Astrocyte (in vitro differentiated cells and primary cell): ENCODE measurements at regions not wholly inside any gene's neighbourhood (a gene's known extent, or its start where the extent isn't known, plus 50 kb on each side); places are given as distances from the start of the nearest gene placed in this dataset.

Experiments
- DNase-seq: peaks from one replicate; pipeline ENCODE4 v3.0.0-alpha.2; 2010; ENCODE audit warnings: low read depth
- FAIRE-seq: peaks from 2 replicates; lab custom pipeline; 2011; peaks lifted over from hg19 to GRCh38; lab: Jason Lieb, UNC
- H2AFZ ChIP-seq: 2 replicates; pipeline ENCODE4 v1.6.0; 2012; ENCODE audit warnings: low read depth, low read length, inconsistent platforms
- H3K27ac ChIP-seq: 2 replicates; pipeline ENCODE4 v1.5.1; 2011; ENCODE audit warnings: low read depth, low read length, inconsistent platforms
- H3K27me3 ChIP-seq: 2 replicates; pipeline ENCODE4 v1.6.0; 2011; ENCODE audit warnings: low read length, inconsistent platforms; ENCODE audit not compliant: insufficient read depth
- H3K36me3 ChIP-seq: 2 replicates; pipeline ENCODE4 v1.5.1; 2011; ENCODE audit warnings: low read length, inconsistent platforms; ENCODE audit not compliant: insufficient read depth
- H3K4me1 ChIP-seq: 2 replicates; pipeline ENCODE4 v1.5.1; 2011; ENCODE audit warnings: low read length, inconsistent platforms; ENCODE audit not compliant: insufficient read depth
- H3K4me2 ChIP-seq: 2 replicates; pipeline ENCODE4 v1.6.0; 2012; ENCODE audit warnings: low read length, inconsistent platforms
- H3K4me3 ChIP-seq: 2 replicates; pipeline ENCODE4 v1.5.1; 2011; ENCODE audit warnings: low read depth, mild to moderate bottlenecking, low read length, inconsistent platforms; ENCODE audit not compliant: insufficient read depth
- H3K79me2 ChIP-seq: 2 replicates; pipeline ENCODE4 v1.6.0; 2012; ENCODE audit warnings: mild to moderate bottlenecking, low read length, inconsistent platforms; ENCODE audit not compliant: insufficient read depth
- H3K9ac ChIP-seq: 2 replicates; pipeline ENCODE4 v1.6.0; 2012; ENCODE audit warnings: mild to moderate bottlenecking, low read length, inconsistent platforms
- H3K9me3 ChIP-seq: 2 replicates; pipeline ENCODE4 v1.5.1; 2012; ENCODE audit warnings: low read depth, mild to moderate bottlenecking, low read length, inconsistent platforms; ENCODE audit not compliant: insufficient read depth
- H4K20me1 ChIP-seq: 2 replicates; pipeline ENCODE4 v1.6.0; 2012; ENCODE audit warnings: low read length, inconsistent platforms; ENCODE audit not compliant: insufficient read depth
- H3K27ac Mint-ChIP-seq: one replicate; pipeline ENCODE4 v1.8.0; 2021; ENCODE audit warnings: mild to moderate bottlenecking, mixed read lengths; ENCODE audit not compliant: unreplicated experiment
- H3K27me3 Mint-ChIP-seq: one replicate; pipeline ENCODE4 v1.8.0; 2021; ENCODE audit warnings: low read depth, mixed read lengths; ENCODE audit not compliant: unreplicated experiment
- H3K36me3 Mint-ChIP-seq: one replicate; pipeline ENCODE4 v1.8.0; 2021; ENCODE audit warnings: low read depth, mixed read lengths; ENCODE audit not compliant: unreplicated experiment
- H3K4me1 Mint-ChIP-seq: one replicate; pipeline ENCODE4 v1.8.0; 2021; ENCODE audit warnings: low read depth, mixed read lengths; ENCODE audit not compliant: unreplicated experiment
- H3K4me3 Mint-ChIP-seq: one replicate; pipeline ENCODE4 v1.8.0; 2021; ENCODE audit warnings: mild to moderate bottlenecking, moderate library complexity, mixed read lengths; ENCODE audit not compliant: unreplicated experiment
- H3K9me3 Mint-ChIP-seq: one replicate; pipeline ENCODE4 v1.8.0; 2021; ENCODE audit warnings: mild to moderate bottlenecking, mixed read lengths; ENCODE audit not compliant: unreplicated experiment
- CTCF ChIP-seq: IDR thresholded peaks from 2 replicates; pipeline ENCODE4 v1.5.1; 2011; ENCODE audit warnings: low read depth, mild to moderate bottlenecking, inconsistent platforms, low read length, moderate library complexity; ENCODE audit not compliant: insufficient read depth
- EZH2 ChIP-seq: IDR thresholded peaks from 2 replicates; pipeline ENCODE4 v1.6.1; 2012; ENCODE audit warnings: mild to moderate bottlenecking, low read length, inconsistent platforms; ENCODE audit not compliant: insufficient read depth

GRCh38 chr12:88909510-88909909, 329.2 kb upstream of the KITLG start:
- peaks cover 8% of the 10 kb centered on the region for H3K9me3 Mint-ChIP-seq
- no peak overlapping the region for H3K4me3 Mint-ChIP-seq
- no peak for FAIRE-seq
- H2AFZ ChIP-seq, result no peak overlapping the region
- H3K4me2 ChIP-seq, result no peak overlapping the region
- no peaks in the 10 kb centered on the region for H3K27me3 Mint-ChIP-seq
- no peaks in the 10 kb centered on the region for H4K20me1 ChIP-seq
- H3K9ac ChIP-seq, result no peak overlapping the region
- DNase-seq, result no peak
- no peaks in the 10 kb centered on the region for H3K4me1 ChIP-seq
- no peaks in the 10 kb centered on the region for H3K9me3 ChIP-seq
- no peaks in the 10 kb centered on the region for H3K4me1 Mint-ChIP-seq
- no peaks in the 10 kb centered on the region for H3K36me3 Mint-ChIP-seq
- H3K79me2 ChIP-seq, result no peaks in the 10 kb centered on the region
- H3K27me3 ChIP-seq, result no peaks in the 10 kb centered on the region
- TF ChIP-seq CTCF, result no peak
- TF ChIP-seq EZH2, result no peak
- H3K36me3 ChIP-seq, result no peaks in the 10 kb centered on the region
- no peak overlapping the region for H3K27ac Mint-ChIP-seq
- no peak overlapping the region for H3K4me3 ChIP-seq
- H3K27ac ChIP-seq, result no peak overlapping the region

GRCh38 chr12:88908345-88908744, 328.1 kb upstream of the KITLG start:
- Histone ChIP-seq H2AFZ (no peak overlapping the region), H4K20me1 (no peaks in the 10 kb centered on the region), H3K4me1 (no peaks in the 10 kb centered on the region), H3K79me2 (no peaks in the 10 kb centered on the region), H3K4me2 (no peak overlapping the region), H3K9me3 (no peaks in the 10 kb centered on the region), H3K4me3 (no peak overlapping the region), H3K9ac (no peak overlapping the region), H3K27ac (no peak overlapping the region), H3K27me3 (no peaks in the 10 kb centered on the region), H3K36me3 (no peaks in the 10 kb centered on the region)
- Mint-ChIP-seq H3K9me3 (peaks cover 5% of the 10 kb centered on the region), H3K27ac (no peak overlapping the region), H3K4me3 (no peak overlapping the region), H3K27me3 (no peaks in the 10 kb centered on the region), H3K36me3 (no peaks in the 10 kb centered on the region), H3K4me1 (no peaks in the 10 kb centered on the region)
- DNase-seq (no peak), FAIRE-seq (no peak)
- TF ChIP-seq CTCF (no peak), EZH2 (no peak)

GRCh38 chr12:88904705-88905104, 324.4 kb upstream of the KITLG start:
- Mint-ChIP-seq H3K4me3 (no peak overlapping the region), H3K9me3 (no peaks in the 10 kb centered on the region), H3K4me1 (no peaks in the 10 kb centered on the region), H3K27me3 (no peaks in the 10 kb centered on the region), H3K36me3 (no peaks in the 10 kb centered on the region), H3K27ac (no peak overlapping the region)
- DNase-seq, result no peak
- Histone ChIP-seq H3K4me1 (no peaks in the 10 kb centered on the region), H3K36me3 (no peaks in the 10 kb centered on the region), H3K27ac (no peak overlapping the region), H3K4me2 (no peak overlapping the region), H3K9ac (no peak overlapping the region), H3K9me3 (no peaks in the 10 kb centered on the region), H4K20me1 (no peaks in the 10 kb centered on the region), H3K27me3 (no peaks in the 10 kb centered on the region), H3K4me3 (no peak overlapping the region), H2AFZ (peak overlapping the region; percentile 31), H3K79me2 (no peaks in the 10 kb centered on the region)
- no peak for TF ChIP-seq EZH2
- TF ChIP-seq CTCF, result no peak
- FAIRE-seq, result no peak
